ENCODE measurements at regions not wholly inside any gene's neighbourhood (a gene's known extent, or its start where the extent isn't known, plus 50 kb on each side); places are given as distances from the start of the nearest gene placed in this dataset.

GRCh38 chr9:86407022-86407421, 52.8 kb upstream of the TUT7 start:
- TF ChIP-seq ZBTB38 (CRISPR knock-in tag; IDR thresholded peaks at IDR 0.05) (no peak), TCF7L2 (IDR thresholded peaks at IDR 0.05; ENCODE audit: low read depth, low read length) (no peak), MTA3 (CRISPR knock-in tag; IDR thresholded peaks at IDR 0.05) (no peak), TAF1 (CRISPR knock-in tag; IDR thresholded peaks at IDR 0.05) (no peak), ZBTB7A (CRISPR knock-in tag; IDR thresholded peaks at IDR 0.05) (no peak), MIXL1 (CRISPR knock-in tag; IDR thresholded peaks at IDR 0.05) (no peak), ZNF33A (CRISPR knock-in tag; IDR thresholded peaks at IDR 0.05; ENCODE audit: borderline replicate concordance) (no peak), POLR2AphosphoS5 (IDR thresholded peaks at IDR 0.05; ENCODE audit: low read depth, low read length) (no peak), RERE (CRISPR knock-in tag; IDR thresholded peaks at IDR 0.05; ENCODE audit: low read depth) (no peak), ATM (IDR thresholded peaks at IDR 0.05; ENCODE audit: borderline replicate concordance) (no peak)

Measured in HepG2 (cell line).